Body of pancreas (tissue), 4 donors: ENCODE measurements at regions not wholly inside any gene's neighbourhood (a gene's known extent, or its start where the extent isn't known, plus 50 kb on each side); places are given as distances from the start of the nearest gene placed in this dataset.
"Not testable (repeated sequence)": the region's sequence is repeated elsewhere in the genome, so short reads cannot be mapped to it uniquely, and the experiment has no call there.

ENCODE experiments used
- ATAC-seq: fragments of 150-250 bp; one replicate; pipeline ENCODE4 v1.9.1; 2016
- DNase-seq, 4 donors: peaks; one replicate each; pipeline ENCODE4 v3.0.0-alpha.2; 2019
- H3K27ac ChIP-seq, 4 donors: fragments of 200-600 bp; sonication (generic); 1 replicate in 3 of 4; 2 replicates in 1 of 4; pipeline versions ENCODE4 v1.5.1 to v1.6.1; 2016 to 2019; ENCODE audit warnings: mild to moderate bottlenecking in 1 of 4, mixed read lengths in 1 of 4, moderate library complexity in 1 of 4
- H3K27me3 ChIP-seq, 2 donors: fragments of 200-600 bp; sonication (generic); one replicate each; pipeline ENCODE4 v1.6.0; 2016; ENCODE audit warnings: mild to moderate bottlenecking in 1 of 2
- H3K36me3 ChIP-seq, 2 donors: fragments of 200-600 bp; sonication (generic); replicated peaks in 1 of 2; 2 replicates each; pipeline ENCODE4 v1.5.1; 2016; ENCODE audit warnings: low read depth in 2 of 2; ENCODE audit not compliant: insufficient read depth in 1 of 2
- H3K4me1 ChIP-seq: fragments of 200-600 bp; sonication (generic); one replicate; pipeline ENCODE4 v1.6.0; 2016
- H3K4me3 ChIP-seq, 2 donors: fragments of 200-600 bp; sonication (generic); 1 replicate in 1 of 2; 2 replicates in 1 of 2; pipeline ENCODE4 v1.5.1; 2016 to 2019
- H3K9me3 ChIP-seq, 3 donors: fragments of 200-600 bp; sonication (generic); 1 replicate in 2 of 3; 2 replicates in 1 of 3; pipeline ENCODE4 v1.5.1; 2016
- CTCF ChIP-seq, 7 experiments: fragments of 450-650 bp in 4 of 7; fragments of 200-600 bp in 3 of 7; sonication (generic) in 3 of 7; IDR thresholded peaks; one replicate each; pipeline ENCODE4 v1.5.1; 2016 to 2019; ENCODE audit warnings: antibody characterized with exemption in 7 of 7
- POLR2A ChIP-seq, 3 donors: fragments of 450-650 bp; IDR thresholded peaks; one replicate each; pipeline ENCODE4 v1.6.1; 2016; ENCODE audit warnings: antibody characterized with exemption in 3 of 3, mild to moderate bottlenecking in 2 of 3
- WGBS, 2 donors: methylation state at CpG; one replicate each; pipeline ENCODE4 v1.1.5; 2017; 5-methylcytosine and 5-hydroxymethylcytosine counted together
- intact Hi-C: fragments of 100-400 bp; cut with DNase I; formaldehyde crosslinking; loops from one replicate; pipeline ENCODE4 v1.15.1; 2023

- H3K27ac ChIP-seq = no peak overlapping the region
- intact Hi-C loops = no loop called here
- H3K4me1 ChIP-seq = no peaks in the 10 kb centered on the region
- ATAC-seq = no peak
- 41 to 58% methylated on average over 3 of the region's 3 CpGs for WGBS, 2 donors
- H3K27me3 ChIP-seq = no peaks in the 10 kb centered on the region
- no peak overlapping the region for H3K4me3 ChIP-seq
- TF ChIP-seq CTCF (IDR thresholded peaks at IDR 0.05) = no peak
- no peak for TF ChIP-seq POLR2A (IDR thresholded peaks at IDR 0.05)
- H3K36me3 ChIP-seq = no peaks in the 10 kb centered on the region
- DNase-seq = no peak
- no peaks in the 10 kb centered on the region for H3K9me3 ChIP-seq
Observed at GRCh38 chr17:33567223-33567622, 274.1 kb upstream of the ASIC2 start.

GRCh38 chr17:33572615-33573014 is 279.5 kb upstream of the ASIC2 start:
- ATAC-seq (no peak), DNase-seq (no peak)
- H3K4me3 ChIP-seq = no peak overlapping the region
- 39 to 64% methylated on average over 3 of the region's 3 CpGs for WGBS, 2 donors
- no peaks in the 10 kb centered on the region for H3K36me3 ChIP-seq
- no peaks in the 10 kb centered on the region for H3K4me1 ChIP-seq
- H3K9me3 ChIP-seq = no peaks in the 10 kb centered on the region
- H3K27me3 ChIP-seq = no peaks in the 10 kb centered on the region
- no peak for TF ChIP-seq CTCF (IDR thresholded peaks at IDR 0.05)
- no peak for TF ChIP-seq POLR2A (IDR thresholded peaks at IDR 0.05)
- no peak overlapping the region for H3K27ac ChIP-seq
- intact Hi-C loops = no loop called here

- intact Hi-C loops = no loop called here
Observed at GRCh38 chr17:33574942-33575445, 281.9 kb upstream of the ASIC2 start.

GRCh38 chr17:33579740-33580139 is 286.6 kb upstream of the ASIC2 start:
- H3K27ac ChIP-seq, ATAC-seq, H3K4me1 ChIP-seq, intact Hi-C loops, H3K4me3 ChIP-seq, DNase-seq, H3K36me3 ChIP-seq, H3K27me3 ChIP-seq, H3K9me3 ChIP-seq: not testable (repeated sequence)
- 64% methylated on average over 6 of the region's 6 CpGs for WGBS, 2 donors

More at GRCh38 chr17:33574942-33575445, 281.9 kb upstream of the ASIC2 start:
- H3K4me3 ChIP-seq = no peak overlapping the region
- DNase-seq (no peak), ATAC-seq (no peak)
- H3K9me3 ChIP-seq = no peaks in the 10 kb centered on the region
- 26 to 37% methylated on average over 4 of the region's 4 CpGs for WGBS, 2 donors
- no peaks in the 10 kb centered on the region for H3K27me3 ChIP-seq
- TF ChIP-seq POLR2A (IDR thresholded peaks at IDR 0.05) = no peak
- TF ChIP-seq CTCF (IDR thresholded peaks at IDR 0.05) = no peak
- no peaks in the 10 kb centered on the region for H3K36me3 ChIP-seq
- no peak overlapping the region for H3K27ac ChIP-seq
- H3K4me1 ChIP-seq = no peaks in the 10 kb centered on the region

GRCh38 chr17:33580215-33580614 is 287.1 kb upstream of the ASIC2 start:
- no peaks in the 10 kb centered on the region for H3K36me3 ChIP-seq
- DNase-seq (no peak), ATAC-seq (no peak)
- no peaks in the 10 kb centered on the region for H3K27me3 ChIP-seq
- no peaks in the 10 kb centered on the region for H3K4me1 ChIP-seq
- no peak overlapping the region for H3K4me3 ChIP-seq
- no peak overlapping the region for H3K27ac ChIP-seq
- H3K9me3 ChIP-seq = no peaks in the 10 kb centered on the region
- TF ChIP-seq CTCF (IDR thresholded peaks at IDR 0.05) = no peak
- TF ChIP-seq POLR2A (IDR thresholded peaks at IDR 0.05) = no peak
- WGBS, 2 donors = 75 to 84% methylated on average over 3 of the region's 3 CpGs
- intact Hi-C loops = no loop called here
